HL-60 (cell line): ENCODE measurements at regions not wholly inside any gene's neighbourhood (a gene's known extent, or its start where the extent isn't known, plus 50 kb on each side); places are given as distances from the start of the nearest gene placed in this dataset.

Experiments
- DNase-seq, 2 experiments: peaks; one replicate each; pipeline ENCODE4 v3.0.0-alpha.2; 2010 to 2020; ENCODE audit warnings: low read depth in 1 of 2, low spot score in 1 of 2
- H3K27ac ChIP-seq: fragments of 250-450 bp; sonication (Bioruptor Pico); replicated peaks from 2 replicates; pipeline ENCODE4 v1.5.1; 2020; ENCODE audit warnings: mild to moderate bottlenecking, moderate library complexity
- H3K27me3 ChIP-seq: fragments of 250-450 bp; sonication (Bioruptor Pico); 2 replicates; pipeline ENCODE4 v1.5.1; 2021; ENCODE audit warnings: mild to moderate bottlenecking, moderate library complexity; ENCODE audit not compliant: insufficient read depth, poor library complexity, severe bottlenecking
- H3K4me3 ChIP-seq: replicated peaks from 2 replicates; pipeline ENCODE4 v1.5.1; 2011; ENCODE audit warnings: mild to moderate bottlenecking, control low read depth, low read length; ENCODE audit not compliant: insufficient read depth
- GABPA ChIP-seq: IDR thresholded peaks from 2 replicates; pipeline ENCODE4 v1.6.1; 2012; ENCODE audit warnings: low read depth
- POLR2AphosphoS5 ChIP-seq: IDR thresholded peaks from 2 replicates; pipeline ENCODE4 v1.6.1; 2012; ENCODE audit warnings: low read depth
- SPI1 ChIP-seq: IDR thresholded peaks from 2 replicates; pipeline ENCODE4 v1.6.1; 2012; ENCODE audit warnings: low read depth, mild to moderate bottlenecking, borderline replicate concordance
- TF ChIP-seq, protein P1 (sequence below): IDR thresholded peaks from one replicate; pipeline ENCODE4 v1.5.1; 2011; ENCODE audit warnings: low read length, control low read depth, inconsistent platforms; ENCODE audit not compliant: insufficient read depth
- TF ChIP-seq, protein P2 (sequence below): IDR thresholded peaks from 2 replicates; pipeline ENCODE4 v1.6.1; 2012; ENCODE audit warnings: low read depth; ENCODE audit not compliant: insufficient replicate concordance

DNA sequence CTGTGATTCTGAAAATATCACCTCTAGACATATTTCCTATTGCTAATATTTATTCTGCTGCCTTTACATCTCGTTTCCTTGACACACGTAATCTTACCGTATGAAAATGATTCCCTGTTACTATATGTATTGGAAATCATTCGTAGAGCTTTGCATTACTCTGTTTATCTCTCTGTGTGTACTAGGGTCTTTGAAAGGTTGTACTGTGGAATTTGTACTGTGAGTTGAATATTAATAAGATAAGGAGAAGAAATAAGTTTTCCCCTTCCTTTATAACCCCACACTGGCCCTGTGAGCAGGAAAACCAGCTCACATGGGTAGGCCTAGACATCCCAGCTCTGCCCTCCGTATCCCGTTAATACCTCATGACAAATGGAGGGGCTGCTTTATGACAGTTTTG, 354.9 kb downstream of the KLF5 start:
- TF ChIP-seq, protein P1, sequence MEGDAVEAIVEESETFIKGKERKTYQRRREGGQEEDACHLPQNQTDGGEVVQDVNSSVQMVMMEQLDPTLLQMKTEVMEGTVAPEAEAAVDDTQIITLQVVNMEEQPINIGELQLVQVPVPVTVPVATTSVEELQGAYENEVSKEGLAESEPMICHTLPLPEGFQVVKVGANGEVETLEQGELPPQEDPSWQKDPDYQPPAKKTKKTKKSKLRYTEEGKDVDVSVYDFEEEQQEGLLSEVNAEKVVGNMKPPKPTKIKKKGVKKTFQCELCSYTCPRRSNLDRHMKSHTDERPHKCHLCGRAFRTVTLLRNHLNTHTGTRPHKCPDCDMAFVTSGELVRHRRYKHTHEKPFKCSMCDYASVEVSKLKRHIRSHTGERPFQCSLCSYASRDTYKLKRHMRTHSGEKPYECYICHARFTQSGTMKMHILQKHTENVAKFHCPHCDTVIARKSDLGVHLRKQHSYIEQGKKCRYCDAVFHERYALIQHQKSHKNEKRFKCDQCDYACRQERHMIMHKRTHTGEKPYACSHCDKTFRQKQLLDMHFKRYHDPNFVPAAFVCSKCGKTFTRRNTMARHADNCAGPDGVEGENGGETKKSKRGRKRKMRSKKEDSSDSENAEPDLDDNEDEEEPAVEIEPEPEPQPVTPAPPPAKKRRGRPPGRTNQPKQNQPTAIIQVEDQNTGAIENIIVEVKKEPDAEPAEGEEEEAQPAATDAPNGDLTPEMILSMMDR: no peak
- TF ChIP-seq GABPA (no peak), POLR2AphosphoS5 (no peak), SPI1 (no peak)
- TF ChIP-seq, protein P2, sequence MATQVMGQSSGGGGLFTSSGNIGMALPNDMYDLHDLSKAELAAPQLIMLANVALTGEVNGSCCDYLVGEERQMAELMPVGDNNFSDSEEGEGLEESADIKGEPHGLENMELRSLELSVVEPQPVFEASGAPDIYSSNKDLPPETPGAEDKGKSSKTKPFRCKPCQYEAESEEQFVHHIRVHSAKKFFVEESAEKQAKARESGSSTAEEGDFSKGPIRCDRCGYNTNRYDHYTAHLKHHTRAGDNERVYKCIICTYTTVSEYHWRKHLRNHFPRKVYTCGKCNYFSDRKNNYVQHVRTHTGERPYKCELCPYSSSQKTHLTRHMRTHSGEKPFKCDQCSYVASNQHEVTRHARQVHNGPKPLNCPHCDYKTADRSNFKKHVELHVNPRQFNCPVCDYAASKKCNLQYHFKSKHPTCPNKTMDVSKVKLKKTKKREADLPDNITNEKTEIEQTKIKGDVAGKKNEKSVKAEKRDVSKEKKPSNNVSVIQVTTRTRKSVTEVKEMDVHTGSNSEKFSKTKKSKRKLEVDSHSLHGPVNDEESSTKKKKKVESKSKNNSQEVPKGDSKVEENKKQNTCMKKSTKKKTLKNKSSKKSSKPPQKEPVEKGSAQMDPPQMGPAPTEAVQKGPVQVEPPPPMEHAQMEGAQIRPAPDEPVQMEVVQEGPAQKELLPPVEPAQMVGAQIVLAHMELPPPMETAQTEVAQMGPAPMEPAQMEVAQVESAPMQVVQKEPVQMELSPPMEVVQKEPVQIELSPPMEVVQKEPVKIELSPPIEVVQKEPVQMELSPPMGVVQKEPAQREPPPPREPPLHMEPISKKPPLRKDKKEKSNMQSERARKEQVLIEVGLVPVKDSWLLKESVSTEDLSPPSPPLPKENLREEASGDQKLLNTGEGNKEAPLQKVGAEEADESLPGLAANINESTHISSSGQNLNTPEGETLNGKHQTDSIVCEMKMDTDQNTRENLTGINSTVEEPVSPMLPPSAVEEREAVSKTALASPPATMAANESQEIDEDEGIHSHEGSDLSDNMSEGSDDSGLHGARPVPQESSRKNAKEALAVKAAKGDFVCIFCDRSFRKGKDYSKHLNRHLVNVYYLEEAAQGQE: no peak
- Histone ChIP-seq H3K27me3 (no peaks in the 10 kb centered on the region), H3K4me3 (no peak overlapping the region), H3K27ac (no peak overlapping the region)
- no peak for DNase-seq

DNA sequence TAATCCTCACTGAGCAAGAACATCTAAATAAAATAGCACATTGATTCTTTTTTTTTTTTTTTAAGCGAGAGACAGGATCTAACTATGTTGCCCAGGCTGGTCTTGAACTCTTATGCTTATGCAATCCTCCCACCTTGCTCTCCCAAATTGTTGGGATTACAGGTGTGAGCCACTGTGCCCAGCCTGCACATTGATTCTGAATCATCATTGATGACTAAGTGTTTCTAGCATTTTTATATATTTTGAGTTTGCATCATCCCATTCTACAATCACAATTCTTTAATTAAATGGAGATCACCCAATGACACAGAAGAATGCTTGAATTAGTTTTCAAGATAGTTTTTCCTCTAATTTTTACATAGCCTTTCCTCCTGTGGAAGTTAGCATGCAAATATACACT, 354.1 kb downstream of the KLF5 start:
- TF ChIP-seq, protein P1: no peak
- TF ChIP-seq SPI1 (no peak), POLR2AphosphoS5 (no peak)
- TF ChIP-seq, protein P2: no peak
- Histone ChIP-seq H3K27ac (no peak overlapping the region), H3K27me3 (no peaks in the 10 kb centered on the region), H3K4me3 (no peak overlapping the region)
- no peak for DNase-seq

DNA sequence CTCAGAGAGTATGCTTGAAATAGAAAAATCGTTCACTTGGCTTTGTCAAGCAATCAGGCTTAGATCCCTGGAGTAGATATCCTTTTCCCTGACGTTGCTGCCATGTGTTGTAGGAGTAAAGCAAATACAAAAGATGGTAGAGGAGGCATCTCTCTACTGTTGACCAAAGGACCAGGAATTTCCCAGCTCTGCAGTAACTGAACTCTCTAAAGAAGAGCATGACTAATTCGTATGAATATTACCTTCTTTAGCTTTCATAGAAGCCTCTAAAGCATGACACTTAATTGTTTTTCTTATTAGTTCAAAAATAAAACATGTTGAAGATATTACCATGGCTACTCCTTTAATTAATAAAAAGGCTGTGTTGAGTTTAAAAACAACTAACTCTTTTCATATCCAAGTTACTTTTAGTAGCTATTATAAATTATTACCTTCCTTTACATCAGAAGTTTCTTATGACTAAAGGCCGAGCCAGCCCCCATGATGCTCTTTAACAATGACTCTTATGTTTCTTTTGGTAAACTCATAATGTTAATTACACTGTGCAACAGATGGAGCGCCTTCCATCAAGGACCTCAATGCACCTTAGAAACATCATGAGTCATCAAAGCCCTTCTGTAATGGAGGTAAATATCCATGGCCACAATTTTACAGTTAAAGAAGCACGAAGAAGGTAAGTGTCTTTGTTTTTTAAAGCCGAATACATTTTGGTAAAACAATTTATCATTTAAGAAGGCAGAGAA, 352.4 kb downstream of the KLF5 start:
- DNase-seq: no peak
- no peak overlapping the region for H3K27ac ChIP-seq
- H3K4me3 ChIP-seq: no peak overlapping the region
- no peaks in the 10 kb centered on the region for H3K27me3 ChIP-seq
- TF ChIP-seq, protein P2: no peak
- TF ChIP-seq, protein P1: no peak
- TF ChIP-seq SPI1 (no peak), POLR2AphosphoS5 (no peak), GABPA (no peak)
